Ecto neural progenitor cell (in vitro differentiated cells): ENCODE measurements at regions not wholly inside any gene's neighbourhood (a gene's known extent, or its start where the extent isn't known, plus 50 kb on each side); places are given as distances from the start of the nearest gene placed in this dataset.
A peak's percentile ranks its signal among the peaks of the same experiment; 100 is the strongest.
"Not testable (repeated sequence)": the region's sequence is repeated elsewhere in the genome, so short reads cannot be mapped to it uniquely, and the experiment has no call there.

Source experiments
- DNase-seq: peaks from one replicate; pipeline ENCODE4 v3.0.0-alpha.2; 2018; ENCODE audit warnings: low spot score

GRCh38 chr2:87352178-87352934 lies 330.7 kb upstream of the PLGLB1 start:
- not testable (repeated sequence) for DNase-seq

GRCh38 chr2:87353408-87353807 lies 331.8 kb upstream of the PLGLB1 start:
- not testable (repeated sequence) for DNase-seq

- DNase-seq, result not testable (repeated sequence)
These were observed 332.5 kb upstream of the PLGLB1 start for GRCh38 chr2:87354102-87354501.

GRCh38 chr2:87360250-87360649 lies 338.6 kb upstream of the PLGLB1 start:
- not testable (repeated sequence) for DNase-seq

- DNase-seq, result not testable (repeated sequence)
These were observed 339.3 kb upstream of the PLGLB1 start for GRCh38 chr2:87360927-87361326.

GRCh38 chr2:87361805-87362204 lies 340.2 kb upstream of the PLGLB1 start:
- not testable (repeated sequence) for DNase-seq

GRCh38 chr2:87364379-87364778 lies 342.7 kb upstream of the PLGLB1 start:
- DNase-seq, result not testable (repeated sequence)

GRCh38 chr2:87365038-87365437 lies 343.4 kb upstream of the PLGLB1 start:
- not testable (repeated sequence) for DNase-seq

GRCh38 chr2:87386063-87386560 lies 361.8 kb upstream of the PLGLB2 start:
- not testable (repeated sequence) for DNase-seq

GRCh38 chr2:87395784-87396183 lies 352.1 kb upstream of the PLGLB2 start:
- DNase-seq, result not testable (repeated sequence)

- DNase-seq, result not testable (repeated sequence)
These were observed 351.2 kb upstream of the PLGLB2 start for GRCh38 chr2:87396551-87397265.

GRCh38 chr2:87397276-87398065 lies 350.4 kb upstream of the PLGLB2 start:
- DNase-seq, result peak; percentile 7

- DNase-seq, result not testable (repeated sequence)
These were observed 349.2 kb upstream of the PLGLB2 start for GRCh38 chr2:87398567-87399305.

- peak; percentile 21 for DNase-seq
These were observed 346.1 kb upstream of the PLGLB2 start for GRCh38 chr2:87401726-87402345.

GRCh38 chr2:87403893-87404175 lies 344.1 kb upstream of the PLGLB2 start:
- no peak for DNase-seq

GRCh38 chr2:87404411-87405255 lies 343.3 kb upstream of the PLGLB2 start:
- DNase-seq, result peak; percentile 14

GRCh38 chr2:87405531-87406216 lies 342.2 kb upstream of the PLGLB2 start:
- peak; percentile 34 for DNase-seq

- peak; percentile 43 for DNase-seq
These were observed 341.3 kb upstream of the PLGLB2 start for GRCh38 chr2:87406406-87407175.

GRCh38 chr2:87409601-87410000 lies 338.3 kb upstream of the PLGLB2 start:
- not testable (repeated sequence) for DNase-seq
